Neural progenitor cell (in vitro differentiated cells): ENCODE measurements at regions not wholly inside any gene's neighbourhood (a gene's known extent, or its start where the extent isn't known, plus 50 kb on each side); places are given as distances from the start of the nearest gene placed in this dataset.

Experiments used
- DNase-seq: peaks from one replicate; pipeline ENCODE4 v3.0.0-alpha.2; 2016; ENCODE audit warnings: low spot score
- H2AFZ ChIP-seq: fragments of 200-600 bp; sonication (generic); replicated peaks from 2 replicates; pipeline ENCODE4 v1.6.1; 2016; ENCODE audit warnings: antibody characterized with exemption
- H3F3A ChIP-seq: fragments of 200-600 bp; sonication (generic); 2 replicates; pipeline ENCODE4 v1.6.1; 2016; ENCODE audit warnings: antibody characterized with exemption, low read depth
- H3K27ac ChIP-seq: fragments of 200-600 bp; sonication (generic); 2 replicates; pipeline ENCODE4 v1.5.1; 2016; ENCODE audit warnings: mild to moderate bottlenecking
- H3K27me3 ChIP-seq: fragments of 200-600 bp; sonication (generic); 2 replicates; pipeline ENCODE4 v1.6.1; 2016; ENCODE audit warnings: mild to moderate bottlenecking, moderate library complexity
- H3K36me3 ChIP-seq: fragments of 200-600 bp; sonication (generic); 2 replicates; pipeline ENCODE4 v1.5.1; 2016
- H3K4me1 ChIP-seq: fragments of 200-600 bp; sonication (generic); 2 replicates; pipeline ENCODE4 v1.6.1; 2016; ENCODE audit warnings: mixed run types
- H3K4me2 ChIP-seq: fragments of 200-600 bp; sonication (generic); 2 replicates; pipeline ENCODE4 v1.6.1; 2016
- H3K4me3 ChIP-seq: fragments of 200-600 bp; sonication (generic); 2 replicates; pipeline ENCODE4 v1.5.1; 2016
- H3K79me2 ChIP-seq: fragments of 200-600 bp; sonication (generic); 2 replicates; pipeline ENCODE4 v1.6.1; 2016; ENCODE audit warnings: low read depth
- H3K9ac ChIP-seq: fragments of 200-600 bp; sonication (generic); 2 replicates; pipeline ENCODE4 v1.6.1; 2016
- H3K9me3 ChIP-seq: fragments of 200-600 bp; sonication (generic); 2 replicates; pipeline ENCODE4 v1.5.1; 2016; ENCODE audit warnings: low read depth
- H4K20me1 ChIP-seq: fragments of 200-600 bp; sonication (generic); 2 replicates; pipeline ENCODE4 v1.6.1; 2016; ENCODE audit warnings: low read depth
- H3K27ac Mint-ChIP-seq: 3 replicates; pipeline ENCODE4 v1.8.0; 2021; ENCODE audit warnings: mixed read lengths
- H3K27me3 Mint-ChIP-seq: 2 replicates; pipeline ENCODE4 v1.8.0; 2022; ENCODE audit warnings: low read depth, mild to moderate bottlenecking, inconsistent platforms, moderate library complexity, mixed read lengths; ENCODE audit not compliant: insufficient read depth
- H3K36me3 Mint-ChIP-seq: 3 replicates; pipeline ENCODE4 v1.8.0; 2021; ENCODE audit warnings: mixed read lengths
- H3K4me1 Mint-ChIP-seq: 3 replicates; pipeline ENCODE4 v1.8.0; 2021; ENCODE audit warnings: mixed read lengths
- H3K4me3 Mint-ChIP-seq: 3 replicates; pipeline ENCODE4 v1.8.0; 2021; ENCODE audit warnings: mild to moderate bottlenecking, moderate library complexity, mixed read lengths
- H3K9me3 Mint-ChIP-seq: 3 replicates; pipeline ENCODE4 v1.8.0; 2020; ENCODE audit warnings: mixed read lengths
- EZH2 ChIP-seq: fragments of 200-600 bp; sonication (generic); IDR thresholded peaks from 2 replicates; pipeline ENCODE4 v1.6.1; 2017; ENCODE audit warnings: antibody characterized with exemption, mild to moderate bottlenecking, moderate library complexity
- EZH2phosphoT487 ChIP-seq: fragments of 200-600 bp; sonication (generic); IDR thresholded peaks from 2 replicates; pipeline ENCODE4 v1.6.1; 2017; ENCODE audit warnings: antibody characterized with exemption
- TF ChIP-seq, protein P1 (sequence below): fragments of 200-600 bp; sonication (generic); IDR thresholded peaks from 2 replicates; pipeline ENCODE4 v1.5.1; 2017; ENCODE audit warnings: antibody characterized with exemption, mild to moderate bottlenecking

DNA sequence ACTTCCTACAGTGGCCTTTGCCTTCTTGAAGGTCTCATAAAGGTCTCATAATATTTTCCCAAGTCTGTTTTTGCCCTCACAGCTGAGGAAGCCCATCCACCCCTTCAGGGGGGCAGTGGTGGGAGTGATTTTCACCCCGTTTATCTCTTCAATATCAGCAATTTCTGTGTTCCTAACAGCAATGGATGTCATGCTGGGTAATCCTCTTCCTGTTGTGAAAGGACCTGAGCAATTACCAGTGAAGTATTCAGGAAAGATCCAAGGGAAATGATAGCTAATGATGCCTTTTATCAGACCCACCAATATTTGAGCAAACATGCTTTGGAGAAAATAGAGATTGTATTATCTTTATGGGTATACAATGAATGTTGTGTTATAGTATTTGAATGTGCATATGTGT is 226.9 kb downstream of the INSC start:
- H3K27me3 Mint-ChIP-seq = peaks cover 3% of the 10 kb centered on the region
- DNase-seq = peak; percentile 48
- no peak overlapping the region for H2AFZ ChIP-seq

DNA sequence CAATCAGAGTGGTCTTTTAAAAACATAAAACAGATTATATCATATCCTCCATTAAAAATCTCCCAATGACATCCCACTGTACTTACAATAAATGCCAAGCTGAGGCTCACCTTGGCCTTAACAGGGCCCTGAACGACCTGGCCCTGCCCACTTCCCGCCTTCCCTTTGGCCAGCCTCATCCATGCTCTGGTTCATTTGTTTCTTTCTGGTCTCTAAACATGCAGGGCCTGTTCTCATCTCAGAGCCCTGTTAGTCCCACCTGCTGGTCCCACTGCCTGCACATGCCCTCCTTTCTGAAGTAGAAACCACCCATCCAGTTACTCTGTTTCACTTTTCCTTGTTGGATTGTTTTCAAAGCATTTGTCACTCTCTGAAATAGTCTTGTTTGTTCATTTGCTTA is 227.4 kb downstream of the INSC start:
- no peak overlapping the region for H3K27ac Mint-ChIP-seq
- Histone ChIP-seq H3K9me3 (peaks cover 3% of the 10 kb centered on the region), H3K27me3 (no peaks in the 10 kb centered on the region), H3K36me3 (no peaks in the 10 kb centered on the region), H3K4me3 (no peak overlapping the region), H3K4me2 (peak overlapping the region; percentile 30), H3K4me1 (peaks cover 21% of the 10 kb centered on the region), H4K20me1 (no peaks in the 10 kb centered on the region), H3K9ac (no peak overlapping the region), H3K27ac (no peak overlapping the region), H3K79me2 (no peaks in the 10 kb centered on the region), H2AFZ (no peak overlapping the region), H3F3A (no peaks in the 10 kb centered on the region)
- peaks cover 2% of the 10 kb centered on the region for H3K36me3 Mint-ChIP-seq
- H3K4me3 Mint-ChIP-seq = no peak overlapping the region
- H3K9me3 Mint-ChIP-seq = peaks cover 17% of the 10 kb centered on the region
- no peak for DNase-seq
- TF ChIP-seq EZH2 (no peak), EZH2phosphoT487 (no peak)
- TF ChIP-seq, protein P1, sequence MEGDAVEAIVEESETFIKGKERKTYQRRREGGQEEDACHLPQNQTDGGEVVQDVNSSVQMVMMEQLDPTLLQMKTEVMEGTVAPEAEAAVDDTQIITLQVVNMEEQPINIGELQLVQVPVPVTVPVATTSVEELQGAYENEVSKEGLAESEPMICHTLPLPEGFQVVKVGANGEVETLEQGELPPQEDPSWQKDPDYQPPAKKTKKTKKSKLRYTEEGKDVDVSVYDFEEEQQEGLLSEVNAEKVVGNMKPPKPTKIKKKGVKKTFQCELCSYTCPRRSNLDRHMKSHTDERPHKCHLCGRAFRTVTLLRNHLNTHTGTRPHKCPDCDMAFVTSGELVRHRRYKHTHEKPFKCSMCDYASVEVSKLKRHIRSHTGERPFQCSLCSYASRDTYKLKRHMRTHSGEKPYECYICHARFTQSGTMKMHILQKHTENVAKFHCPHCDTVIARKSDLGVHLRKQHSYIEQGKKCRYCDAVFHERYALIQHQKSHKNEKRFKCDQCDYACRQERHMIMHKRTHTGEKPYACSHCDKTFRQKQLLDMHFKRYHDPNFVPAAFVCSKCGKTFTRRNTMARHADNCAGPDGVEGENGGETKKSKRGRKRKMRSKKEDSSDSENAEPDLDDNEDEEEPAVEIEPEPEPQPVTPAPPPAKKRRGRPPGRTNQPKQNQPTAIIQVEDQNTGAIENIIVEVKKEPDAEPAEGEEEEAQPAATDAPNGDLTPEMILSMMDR = no peak
- peaks cover 17% of the 10 kb centered on the region for H3K4me1 Mint-ChIP-seq
- peaks cover 3% of the 10 kb centered on the region for H3K27me3 Mint-ChIP-seq

More for the DNA sequence above, 226.9 kb downstream of the INSC start:
- Histone ChIP-seq H3K4me3 (no peak overlapping the region), H3K9me3 (peaks cover 3% of the 10 kb centered on the region), H3K27ac (no peak overlapping the region), H3K4me2 (peak overlapping the region; percentile 30), H3F3A (no peaks in the 10 kb centered on the region), H3K79me2 (no peaks in the 10 kb centered on the region), H3K9ac (no peak overlapping the region), H3K36me3 (no peaks in the 10 kb centered on the region), H4K20me1 (no peaks in the 10 kb centered on the region), H3K4me1 (peaks cover 23% of the 10 kb centered on the region), H3K27me3 (no peaks in the 10 kb centered on the region)
- Mint-ChIP-seq H3K4me3 (no peak overlapping the region), H3K27ac (no peak overlapping the region), H3K4me1 (peaks cover 17% of the 10 kb centered on the region), H3K36me3 (peaks cover 2% of the 10 kb centered on the region), H3K9me3 (peaks cover 17% of the 10 kb centered on the region)
- TF ChIP-seq, protein P1 = no peak
- no peak for TF ChIP-seq EZH2phosphoT487

DNA sequence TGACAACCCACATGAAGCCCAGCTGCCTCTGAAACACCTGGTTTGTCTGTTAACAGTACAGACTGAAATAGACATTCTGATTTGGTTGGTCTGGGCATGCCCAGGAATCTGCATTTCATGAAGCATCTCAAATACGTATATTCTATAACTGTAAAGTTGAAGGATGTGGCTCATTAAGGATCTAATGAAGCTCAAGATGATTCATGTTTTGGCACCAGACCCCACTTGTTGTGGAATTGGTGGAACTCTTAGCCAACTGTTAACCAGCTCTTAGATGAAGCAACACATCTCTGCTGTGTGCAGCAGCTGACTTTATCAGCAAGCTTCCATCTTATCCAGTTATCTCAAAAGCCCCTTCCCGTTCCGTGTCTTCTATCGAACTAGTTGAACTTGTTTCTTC is 232.2 kb downstream of the INSC start:
- H4K20me1 ChIP-seq = no peaks in the 10 kb centered on the region
- Mint-ChIP-seq H3K27me3 (no peaks in the 10 kb centered on the region), H3K27ac (no peak overlapping the region), H3K4me1 (peaks cover 6% of the 10 kb centered on the region), H3K4me3 (no peak overlapping the region), H3K9me3 (no peaks in the 10 kb centered on the region), H3K36me3 (no peaks in the 10 kb centered on the region)
- no peaks in the 10 kb centered on the region for H3K79me2 ChIP-seq
- H2AFZ ChIP-seq = no peak overlapping the region
- H3K9me3 ChIP-seq = no peaks in the 10 kb centered on the region
- DNase-seq = no peak
- TF ChIP-seq EZH2phosphoT487 (no peak), EZH2 (no peak)
- TF ChIP-seq, protein P1 = no peak
- no peak overlapping the region for H3K4me3 ChIP-seq
- peaks cover 7% of the 10 kb centered on the region for H3K4me1 ChIP-seq
- no peaks in the 10 kb centered on the region for H3K36me3 ChIP-seq
- no peak overlapping the region for H3K27ac ChIP-seq
- no peak overlapping the region for H3K9ac ChIP-seq
- no peaks in the 10 kb centered on the region for H3F3A ChIP-seq
- H3K4me2 ChIP-seq = no peak overlapping the region
- no peaks in the 10 kb centered on the region for H3K27me3 ChIP-seq
